Superior temporal gyrus (tissue), 1 donor: ENCODE measurements at regions not wholly inside any gene's neighbourhood (a gene's known extent, or its start where the extent isn't known, plus 50 kb on each side); places are given as distances from the start of the nearest gene placed in this dataset.
"Not testable (repeated sequence)": the region's sequence is repeated elsewhere in the genome, so short reads cannot be mapped to it uniquely, and the experiment has no call there.

Source experiments
- DNase-seq: peaks from one replicate; pipeline ENCODE4 v3.0.0-alpha.2; 2016; ENCODE audit errors: extremely low spot score

DNA sequence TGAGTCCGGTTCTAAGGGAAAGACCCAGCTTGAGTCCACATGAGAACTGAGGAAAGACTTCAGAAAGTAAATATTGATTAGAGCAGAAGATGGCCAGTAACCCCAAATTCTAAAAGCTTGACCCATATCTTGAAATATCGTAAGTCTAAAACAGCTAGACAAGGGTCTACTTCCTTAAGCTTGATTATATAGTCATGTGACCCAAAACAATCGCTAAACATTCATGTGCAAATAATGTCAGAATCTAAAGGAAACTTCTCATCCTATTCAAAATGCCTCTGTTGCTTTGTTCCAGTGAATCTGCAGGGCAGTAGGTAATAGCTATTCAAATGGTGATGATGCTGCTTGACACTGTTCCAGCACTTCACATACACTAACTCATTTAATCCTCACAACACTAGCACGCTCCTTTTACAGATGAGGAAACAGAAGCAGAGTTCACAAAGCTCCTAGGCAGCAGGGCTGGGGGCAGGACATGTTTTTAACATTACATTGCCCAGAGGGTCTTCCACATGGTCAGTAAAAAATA lies 52.6 kb downstream of the TCF20 start:
- DNase-seq = peak; percentile 33

DNA sequence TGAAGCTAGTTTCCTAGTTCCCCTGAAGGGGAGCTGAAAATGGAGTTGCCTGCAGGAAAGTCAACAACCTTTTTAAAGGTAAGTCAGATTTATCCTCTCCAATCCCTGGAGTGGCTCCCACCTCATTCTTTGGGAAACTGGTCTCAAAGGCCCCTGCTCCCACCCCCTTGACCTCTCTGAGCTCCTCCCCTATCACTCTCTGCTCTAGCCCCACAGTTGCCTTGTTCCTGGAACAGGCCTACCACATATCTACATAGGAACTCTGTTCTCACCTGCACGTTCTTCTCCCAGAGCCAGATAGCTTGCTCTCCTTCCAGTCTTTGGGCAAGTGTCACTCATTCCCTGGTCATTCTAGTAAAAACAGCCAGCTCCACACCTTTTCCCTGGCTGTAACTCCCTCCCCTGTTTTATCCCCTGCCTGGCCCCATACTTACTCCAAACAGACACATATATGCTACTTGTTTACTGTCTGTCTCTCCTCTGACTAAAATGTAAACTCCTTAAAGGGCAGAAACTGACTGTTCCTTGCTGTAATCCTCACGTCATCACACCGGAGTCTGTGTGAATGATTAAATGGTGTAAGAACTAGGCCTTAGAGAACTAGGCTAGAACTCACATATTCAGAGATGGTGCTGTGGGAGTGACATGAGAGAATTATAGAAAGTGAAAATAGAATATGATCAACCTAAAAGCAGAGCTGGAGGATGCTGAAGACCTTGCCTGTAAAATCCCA lies 53.3 kb downstream of the TCF20 start:
- no peak for DNase-seq

DNA sequence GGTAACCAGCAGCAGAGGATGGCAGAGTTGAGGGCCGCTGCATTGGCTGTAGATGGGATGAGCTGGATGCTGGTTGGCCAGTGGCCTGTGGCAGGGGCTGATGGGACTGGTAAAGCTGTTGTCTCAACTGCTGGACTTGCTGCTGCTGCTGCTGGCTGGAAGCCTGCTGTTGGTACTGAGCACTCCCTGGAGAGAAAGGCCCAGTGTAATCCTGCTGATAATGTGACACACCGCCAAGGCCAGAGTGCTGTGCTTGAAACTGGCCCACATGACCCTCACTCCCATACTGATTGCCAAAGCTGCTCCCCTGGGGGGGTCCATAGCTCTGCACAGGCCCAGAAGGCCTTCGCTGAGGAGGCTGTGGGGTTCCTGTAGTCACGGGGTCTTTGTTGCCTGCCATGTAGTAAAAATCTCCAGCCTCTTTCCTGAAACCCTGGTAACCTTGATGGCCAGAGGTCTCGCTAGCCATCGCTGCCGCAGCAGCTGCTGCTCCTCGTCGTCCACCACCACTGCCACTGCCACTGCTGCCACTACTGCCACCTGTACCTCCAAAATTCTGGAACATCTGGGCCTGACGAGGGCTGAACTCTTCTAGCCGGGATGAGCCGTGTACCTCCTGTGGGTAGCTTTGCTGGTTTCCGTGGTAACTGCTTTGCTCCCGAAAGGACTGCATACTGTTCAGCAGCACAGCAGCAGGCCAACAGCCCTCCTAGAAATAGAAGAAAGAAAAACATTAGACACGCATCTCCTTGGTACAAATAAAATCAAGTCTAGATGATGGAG lies 55.6 kb downstream of the TCF20 start:
- peak; percentile 93 for DNase-seq

DNA sequence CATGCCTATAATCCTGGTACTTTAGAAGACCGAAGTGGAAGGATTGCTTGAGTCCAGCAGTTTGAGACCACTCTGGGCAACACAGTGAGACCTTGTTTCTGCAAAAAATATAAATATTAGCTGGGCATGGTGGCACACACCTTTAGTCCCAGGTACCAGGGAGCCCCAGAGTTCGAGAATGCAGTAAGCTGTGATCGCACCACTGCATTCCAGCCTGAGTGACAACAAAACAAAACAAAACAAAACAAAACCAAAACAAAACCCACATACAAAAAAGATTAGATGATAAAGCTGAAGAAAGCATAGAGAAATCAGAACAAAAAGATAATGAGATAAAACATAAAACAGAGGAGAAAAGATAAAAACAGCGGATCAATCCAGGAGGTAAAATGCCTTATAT lies 62.1 kb downstream of the TCF20 start:
- no peak for DNase-seq

DNA sequence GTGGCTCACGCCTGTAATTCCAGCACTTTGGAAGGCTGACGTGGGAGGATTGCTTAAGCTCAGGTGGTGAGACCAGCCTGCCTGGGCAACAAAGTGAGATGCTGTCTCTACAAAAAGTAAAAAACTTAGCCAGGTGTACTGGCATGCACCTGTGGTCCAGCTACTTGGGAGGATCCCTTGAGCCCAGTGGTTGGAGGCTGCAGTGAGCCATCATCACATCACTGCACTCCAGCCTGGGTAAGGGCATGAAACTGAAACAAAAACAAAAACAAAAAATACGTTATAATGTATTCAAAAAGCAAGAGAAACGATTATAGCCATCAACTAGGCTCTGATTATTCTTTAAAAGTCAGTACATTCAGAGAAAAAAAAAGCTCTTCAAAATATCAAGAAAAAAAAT lies 62.5 kb downstream of the TCF20 start:
- DNase-seq = no peak

DNA sequence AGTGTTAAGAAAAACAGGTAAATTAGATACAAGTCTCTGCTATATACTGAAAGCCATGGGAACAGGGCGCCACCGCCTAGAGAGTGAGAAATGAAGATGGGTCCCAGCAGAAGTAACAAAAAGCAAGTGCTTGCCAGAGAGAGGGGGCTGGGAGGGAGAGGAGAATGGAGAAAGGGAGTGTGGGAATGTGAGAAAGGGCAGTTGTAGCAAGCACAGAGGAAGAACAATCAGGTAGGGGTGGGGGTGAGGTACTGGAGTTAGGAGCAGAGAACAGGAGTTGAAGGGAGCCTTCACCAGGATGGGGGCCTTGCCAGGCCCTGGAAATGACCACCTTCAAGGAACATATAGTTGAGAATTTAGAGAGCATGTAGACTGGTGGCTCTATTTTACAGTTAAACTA lies 66.8 kb downstream of the TCF20 start:
- no peak for DNase-seq

DNA sequence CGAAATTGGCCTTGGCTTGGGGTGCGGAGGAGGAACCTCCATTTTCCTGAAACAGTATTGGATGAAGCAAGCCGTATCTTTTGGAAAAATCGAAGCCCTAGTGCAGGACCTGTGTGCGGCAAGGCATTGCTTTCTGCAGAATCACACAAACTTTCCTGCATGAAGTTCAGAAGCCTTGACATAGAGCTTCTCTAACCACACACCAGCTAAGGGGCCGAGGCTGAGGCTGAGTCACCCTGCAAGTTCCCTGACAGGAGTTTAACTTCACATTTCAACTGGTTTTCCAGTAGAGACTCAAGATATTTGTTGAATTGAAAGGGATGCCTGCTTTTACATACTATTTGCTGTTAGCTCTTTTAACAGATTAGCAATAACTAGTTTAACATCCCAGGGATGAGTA lies 67.8 kb downstream of the TCF20 start:
- DNase-seq = no peak

DNA sequence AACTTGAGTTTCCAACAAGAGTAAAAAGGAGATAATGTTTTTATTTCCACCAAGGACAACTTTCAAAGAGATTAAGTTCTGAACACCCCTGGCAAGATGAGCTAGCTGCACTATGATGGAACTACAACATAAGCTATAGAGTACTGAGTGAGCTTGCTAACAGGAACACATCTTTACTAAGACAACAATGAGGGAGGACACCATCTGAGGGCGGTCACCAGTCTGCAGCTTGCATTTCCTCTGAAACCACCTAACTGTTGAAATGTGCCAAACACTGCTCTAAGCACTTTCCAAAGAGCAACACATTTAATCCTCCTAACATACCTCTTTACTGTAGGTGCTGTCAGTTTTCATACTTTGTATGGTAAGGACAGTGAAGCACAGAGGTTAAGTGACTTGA lies 68.4 kb downstream of the TCF20 start:
- no peak for DNase-seq

DNA sequence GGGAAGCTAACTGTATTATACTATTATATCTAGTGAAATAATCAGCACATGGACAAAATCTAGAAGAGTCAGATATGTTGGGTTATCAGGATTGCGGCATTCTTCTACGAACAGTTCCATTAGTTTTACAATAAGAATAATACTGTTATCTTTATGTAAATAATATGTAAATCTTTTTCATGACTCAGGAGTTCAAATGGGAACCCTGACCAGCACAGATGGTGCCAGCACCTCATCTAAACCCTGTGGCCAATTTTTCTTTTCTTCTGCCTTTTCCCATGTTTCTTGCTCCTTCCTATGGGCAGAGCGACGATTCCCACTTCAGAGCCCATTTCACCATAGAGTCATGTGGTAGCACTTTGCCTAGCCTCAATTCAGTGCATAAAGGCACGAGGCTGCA lies 68.4 kb upstream of the CYP2D6 start:
- DNase-seq = no peak

DNA sequence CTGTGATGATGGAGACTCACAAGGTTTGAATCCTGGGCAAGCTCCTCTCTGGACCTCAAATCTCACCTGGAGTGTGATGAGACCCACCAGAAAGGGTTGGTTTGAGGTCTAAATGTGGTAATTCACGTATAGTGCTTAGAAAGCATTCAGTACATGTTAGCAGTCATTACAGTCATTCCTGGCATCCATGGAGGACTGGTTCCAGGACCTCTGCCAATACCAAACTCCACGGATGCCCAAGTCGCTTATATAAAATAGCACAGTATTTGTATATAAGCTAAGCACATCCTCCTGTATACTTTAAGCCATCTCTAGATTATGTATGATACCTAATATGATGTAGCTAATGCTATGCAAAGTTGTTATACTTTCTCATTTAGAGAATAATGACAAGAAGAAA lies 67.6 kb upstream of the CYP2D6 start:
- no peak for DNase-seq

DNA sequence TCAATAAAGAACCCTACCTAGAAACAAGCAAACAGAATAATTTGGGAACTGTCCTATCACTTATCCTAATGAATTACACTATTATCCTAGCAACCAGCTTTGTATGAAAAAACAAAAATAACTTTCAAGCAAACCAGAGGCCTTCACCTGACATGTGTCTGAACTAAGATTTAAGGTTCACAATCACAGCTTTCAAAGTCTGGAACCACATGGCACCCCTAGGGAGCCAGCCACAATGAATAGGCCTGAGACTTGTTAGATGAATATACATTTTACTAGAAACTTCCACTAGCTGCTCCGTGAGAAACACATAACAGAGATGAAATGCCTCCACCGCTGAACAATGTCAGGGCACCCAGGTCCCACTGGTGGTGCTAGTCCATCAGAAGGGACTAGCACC lies 65.8 kb upstream of the CYP2D6 start:
- no peak for DNase-seq

DNA sequence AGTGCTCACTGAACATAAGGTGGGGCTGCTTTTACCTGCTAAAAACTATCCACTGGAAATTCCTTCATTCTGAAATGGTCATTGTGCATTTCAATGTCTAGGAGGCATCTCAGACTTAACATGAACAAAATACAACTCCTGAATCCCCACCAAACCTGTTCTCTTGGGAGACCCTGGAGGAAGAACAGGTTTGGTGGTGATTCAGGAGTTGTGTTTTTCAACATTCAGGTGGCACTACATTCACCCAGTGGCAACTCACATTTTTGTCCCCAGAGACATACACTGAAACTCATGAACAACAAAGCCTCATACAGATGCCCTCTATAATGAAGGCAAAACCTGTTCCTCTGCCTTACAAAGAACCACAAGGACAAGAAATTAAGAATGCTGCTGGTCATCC lies 64.3 kb upstream of the CYP2D6 start:
- no peak for DNase-seq

DNA sequence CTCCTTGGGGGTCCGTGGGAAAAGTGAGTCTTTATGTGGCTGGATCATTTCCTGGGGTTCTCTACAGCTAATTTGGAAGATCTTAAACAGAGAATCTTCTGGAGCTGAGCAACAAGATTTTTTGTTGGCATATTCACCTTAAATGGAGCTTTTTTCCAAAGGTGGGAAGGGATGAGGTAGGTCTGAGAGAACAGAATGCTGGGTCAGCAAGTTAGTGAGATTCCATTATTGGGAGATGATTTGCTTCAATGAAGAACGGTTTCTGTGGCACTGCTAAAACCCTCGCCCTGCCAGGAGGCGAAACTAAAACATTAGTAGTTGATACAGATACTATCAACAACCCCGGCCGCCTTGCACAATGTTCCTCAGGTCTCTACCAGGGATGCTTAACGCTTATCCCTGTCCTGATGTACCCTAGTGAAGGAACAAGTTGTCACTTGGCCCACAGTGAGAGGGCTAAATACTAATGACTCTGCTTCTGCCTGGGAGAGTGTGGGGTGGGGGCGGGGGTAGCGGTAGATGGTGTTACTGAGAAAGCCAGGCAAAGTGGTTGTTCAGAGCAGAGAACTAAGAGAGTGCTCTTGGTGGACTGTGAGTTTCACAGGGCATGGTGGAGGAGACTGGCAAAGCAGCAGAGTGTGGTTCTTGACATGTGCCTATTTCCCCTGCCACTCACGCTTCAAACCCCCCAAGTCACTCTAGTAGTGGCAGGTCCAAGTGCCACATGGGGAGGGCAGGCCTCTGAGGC lies 63.7 kb upstream of the CYP2D6 start:
- DNase-seq = no peak

DNA sequence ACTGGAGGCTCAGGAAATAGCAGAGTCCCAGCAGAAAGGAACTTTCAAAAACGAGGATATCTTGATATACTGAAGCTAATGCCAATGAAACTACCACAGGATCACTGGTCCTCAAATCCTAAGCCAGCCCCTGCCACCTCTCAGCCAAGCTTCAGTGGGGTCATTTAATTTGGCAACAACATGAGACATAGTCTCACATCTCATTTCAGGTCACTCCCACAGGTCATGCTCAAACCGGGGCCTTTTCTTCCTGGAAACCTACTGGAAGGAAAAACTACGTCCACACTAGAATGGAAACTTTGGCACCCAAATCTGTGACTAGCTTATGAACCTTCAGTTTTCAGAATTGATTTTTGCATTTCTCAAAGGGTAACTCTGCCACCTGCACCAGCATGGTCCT lies 61.9 kb upstream of the CYP2D6 start:
- DNase-seq = no peak

DNA sequence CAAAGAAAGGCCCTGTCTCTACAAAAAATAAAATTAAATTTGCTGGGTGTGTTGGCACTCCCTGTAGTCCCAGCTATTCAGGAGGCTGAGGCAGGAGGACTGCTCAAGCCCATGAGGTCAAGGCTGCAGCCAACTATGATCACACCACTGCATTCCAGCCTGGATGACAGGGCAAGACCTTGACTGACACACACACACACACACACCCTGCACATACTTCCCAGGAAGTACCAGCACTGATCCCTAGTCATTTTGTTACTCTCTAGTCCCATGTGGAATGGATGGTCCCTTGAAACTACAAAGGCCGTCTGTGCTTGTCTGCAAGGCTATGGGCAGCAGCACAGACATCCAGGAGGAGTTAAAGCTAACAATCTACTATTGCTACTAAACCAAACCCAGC lies 59.7 kb upstream of the CYP2D6 start:
- no peak for DNase-seq

DNA sequence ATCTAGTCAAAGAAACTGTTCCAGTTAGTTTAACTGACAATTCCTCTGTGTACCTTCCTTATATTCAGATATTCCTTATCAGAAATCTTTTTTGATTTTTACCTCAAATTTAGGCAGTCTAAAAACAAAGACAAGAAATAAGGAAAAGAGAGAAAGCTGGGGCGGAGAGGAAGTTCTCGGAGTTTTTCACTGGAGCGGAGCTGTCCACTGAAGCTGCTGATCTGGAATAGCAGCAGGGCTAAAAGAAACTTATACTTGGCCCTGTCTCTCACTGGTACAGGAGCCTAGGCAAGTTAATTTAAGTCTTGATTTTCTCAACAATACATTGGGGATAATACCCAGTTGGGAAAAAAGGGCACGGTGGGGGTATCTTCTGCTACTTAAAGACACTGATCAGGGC lies 59.2 kb upstream of the CYP2D6 start:
- DNase-seq = no peak

DNA sequence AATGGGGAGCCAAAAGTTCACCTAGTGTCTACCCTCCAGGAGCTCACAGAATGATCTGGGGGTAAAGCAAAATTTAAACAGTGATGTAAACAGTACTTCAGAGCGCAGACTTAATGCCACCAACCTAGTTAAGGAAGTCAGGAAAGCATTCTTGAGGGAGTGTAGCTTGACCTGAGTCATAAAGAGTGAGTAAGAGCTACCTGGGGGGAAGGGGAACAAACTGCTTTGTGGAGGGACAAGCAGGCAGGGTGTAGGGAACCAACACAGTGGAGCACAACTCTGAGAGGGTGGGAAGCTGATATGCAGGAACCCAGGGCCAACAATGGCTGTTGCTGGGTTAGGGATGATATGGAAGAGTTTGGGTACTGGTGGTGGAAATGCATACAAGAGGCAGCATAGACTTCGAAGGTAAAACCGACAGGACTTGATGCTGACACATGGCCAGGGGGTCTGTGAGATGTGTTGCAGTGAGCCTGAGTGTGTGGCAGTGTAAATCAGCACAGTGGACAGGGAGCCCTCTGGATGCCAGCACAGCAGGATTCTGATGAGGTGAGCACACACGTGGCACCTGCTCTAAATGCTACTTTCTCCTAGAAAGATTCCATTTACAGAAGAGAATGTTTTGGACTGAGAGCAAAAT lies 58.3 kb upstream of the CYP2D6 start:
- DNase-seq = no peak

DNA sequence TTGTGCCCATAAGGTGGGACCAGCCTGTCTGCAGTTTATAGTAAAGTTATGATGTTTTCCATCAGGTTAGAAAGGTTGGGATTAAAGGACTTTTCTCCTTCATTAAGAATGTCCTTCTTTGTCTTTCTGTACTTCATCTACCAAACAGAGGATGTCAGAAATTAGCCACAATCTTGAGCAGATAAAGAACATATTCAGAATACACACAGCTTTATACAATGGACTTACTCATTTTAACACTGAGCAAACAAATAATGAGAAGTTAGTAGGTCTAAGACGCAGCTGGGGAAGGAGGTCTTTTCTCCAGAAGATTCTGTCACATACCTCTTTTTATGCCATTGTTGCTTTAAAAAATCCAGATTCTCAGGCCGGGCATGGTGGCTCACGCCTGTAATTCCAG lies 57.0 kb upstream of the CYP2D6 start:
- no peak for DNase-seq

DNA sequence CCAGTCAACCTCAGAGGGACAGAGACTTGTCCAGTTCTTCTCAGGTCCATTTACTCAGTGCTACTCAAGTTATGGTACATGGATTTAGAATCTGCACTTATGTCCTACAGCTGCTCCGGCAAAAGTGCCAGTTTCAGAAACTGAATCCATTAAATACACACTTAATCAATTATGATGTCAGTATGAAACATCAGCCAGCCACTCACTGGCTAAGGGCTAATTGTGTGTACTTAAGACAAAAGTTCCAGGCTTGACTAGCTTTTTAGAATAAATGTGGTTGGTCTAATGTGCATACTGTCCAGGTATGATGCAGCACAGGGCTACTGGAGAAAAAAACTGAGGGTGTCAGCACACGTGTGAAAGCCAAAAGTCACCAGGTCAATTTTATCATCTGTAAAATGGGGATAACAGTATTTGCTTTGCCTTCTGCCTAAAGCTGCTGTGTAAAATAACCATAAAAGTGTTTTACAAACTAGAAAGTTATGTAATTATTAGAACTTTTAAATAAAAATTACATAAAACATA lies 55.4 kb upstream of the CYP2D6 start:
- no peak for DNase-seq

DNA sequence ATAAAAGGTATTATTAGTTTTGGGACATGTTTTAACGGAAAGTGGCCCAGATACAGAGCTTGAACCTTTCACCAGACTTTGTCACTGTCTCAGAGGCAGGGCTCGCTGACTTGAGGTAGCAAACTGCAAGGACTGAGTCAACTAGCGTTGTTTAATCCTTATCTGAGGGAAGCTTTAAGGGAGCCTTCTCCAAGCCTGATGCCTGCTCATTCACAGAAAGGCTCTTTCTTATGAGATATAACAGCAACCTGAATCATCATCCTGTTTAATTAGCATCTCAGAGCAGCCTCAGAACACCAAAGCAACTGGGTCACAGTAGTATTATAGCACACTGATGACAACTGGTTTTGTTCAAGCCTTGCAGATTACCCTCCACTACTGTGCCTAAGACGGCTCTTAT lies 54.2 kb upstream of the CYP2D6 start:
- DNase-seq = no peak

DNA sequence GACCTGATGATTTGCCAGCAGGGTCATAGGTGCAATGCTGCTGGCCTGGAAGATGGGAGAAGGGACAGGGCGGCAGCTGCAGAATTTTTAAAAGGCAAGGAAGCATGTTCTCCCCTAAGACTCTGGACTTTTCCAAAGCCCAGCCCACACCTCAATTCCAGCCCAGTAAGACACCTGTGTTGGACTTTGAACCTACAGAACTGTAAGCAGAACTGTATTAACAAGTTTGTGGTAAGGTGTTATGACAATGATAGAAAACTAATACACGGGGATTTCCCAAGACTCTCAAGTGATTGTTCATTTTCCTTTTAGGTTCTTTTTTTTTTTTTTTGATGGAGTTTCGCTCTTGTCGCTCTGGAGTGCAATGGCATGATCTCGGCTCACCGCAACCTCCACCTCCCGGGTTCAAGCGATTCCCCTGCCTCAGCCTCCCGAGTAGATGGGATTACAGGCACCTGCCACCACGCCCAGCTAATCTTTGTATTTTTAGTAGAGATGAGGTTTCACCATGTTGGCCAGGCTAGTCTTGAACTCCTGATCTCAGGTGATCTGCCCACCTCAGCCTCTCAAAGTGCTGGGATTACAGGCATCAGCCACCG lies 53.0 kb upstream of the CYP2D6 start:
- not testable (repeated sequence) for DNase-seq
